Daoy (cell line): ENCODE measurements at regions not wholly inside any gene's neighbourhood (a gene's known extent, or its start where the extent isn't known, plus 50 kb on each side); places are given as distances from the start of the nearest gene placed in this dataset.
"Not testable (repeated sequence)": the region's sequence is repeated elsewhere in the genome, so short reads cannot be mapped to it uniquely, and the experiment has no call there.

Experiments
- DNase-seq: peaks from one replicate; pipeline ENCODE4 v3.0.0-alpha.2; 2015; ENCODE audit warnings: low read depth

DNA sequence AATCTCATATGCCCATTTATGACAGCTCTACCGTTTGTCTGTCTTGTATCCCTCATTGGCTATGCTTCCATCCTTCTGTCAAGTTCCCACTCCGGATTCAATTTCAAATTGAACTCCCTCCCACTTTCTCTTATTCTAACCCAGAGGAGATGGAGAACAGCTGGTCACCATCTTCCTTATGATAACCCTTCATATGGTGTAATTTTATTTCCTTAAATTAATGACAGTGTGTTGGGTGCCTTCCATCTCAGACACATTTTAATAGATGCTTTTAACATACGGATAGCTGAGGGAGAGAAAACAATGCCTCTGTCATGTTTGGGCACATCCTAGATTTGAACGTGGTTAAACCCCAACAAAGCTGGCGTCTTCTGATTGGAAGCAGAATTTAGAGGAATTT, 103.0 kb upstream of the PLXNA2 start:
- DNase-seq, result no peak

- DNase-seq, result no peak
These were observed 105.6 kb upstream of the PLXNA2 start for GRCh38 chr1:208349694-208350330.

DNA sequence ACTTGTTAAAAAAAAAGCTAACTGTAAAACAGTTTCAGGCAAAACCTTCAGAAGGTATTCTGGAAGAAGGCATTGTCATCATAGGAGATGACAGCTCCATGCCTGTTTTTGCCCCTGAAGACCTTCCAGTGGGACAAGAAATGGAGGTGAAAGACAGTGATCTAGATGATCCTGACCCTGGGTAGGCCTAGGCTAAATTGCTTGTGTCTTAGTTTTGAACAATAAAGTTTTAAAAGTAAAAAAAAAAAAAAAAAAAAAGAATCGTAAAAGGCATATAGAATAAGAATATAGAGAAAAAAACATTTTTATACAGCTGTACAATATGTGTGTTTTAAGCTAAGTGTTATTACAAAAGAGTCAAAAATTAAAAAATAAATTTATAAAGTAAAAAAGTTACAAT, 106.6 kb upstream of the PLXNA2 start:
- DNase-seq, result no peak

- DNase-seq, result peak; percentile 41
These were observed 107.7 kb upstream of the PLXNA2 start for GRCh38 chr1:208351838-208352237.

DNA sequence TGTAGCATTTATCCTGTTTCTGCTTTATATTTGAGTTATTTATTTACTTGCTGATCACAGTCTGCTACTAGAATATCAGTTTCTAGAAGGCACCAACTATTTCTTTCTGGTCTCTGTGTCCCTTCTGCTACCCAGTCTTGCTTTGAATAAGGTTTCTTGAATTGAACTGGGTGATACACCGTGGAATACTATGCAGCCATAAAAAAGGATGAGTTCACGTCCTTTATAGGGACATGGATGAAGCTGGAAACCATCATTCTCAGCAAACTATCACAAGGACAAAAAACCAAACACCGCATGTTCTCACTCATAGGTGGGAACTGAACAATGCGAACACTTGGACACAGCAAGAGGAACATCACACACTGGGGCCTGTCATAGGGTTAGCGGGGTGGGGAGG, 109.6 kb upstream of the PLXNA2 start:
- DNase-seq, result not testable (repeated sequence)

GRCh38 chr1:208357644-208358507, 113.7 kb upstream of the PLXNA2 start:
- DNase-seq, result no peak

DNA sequence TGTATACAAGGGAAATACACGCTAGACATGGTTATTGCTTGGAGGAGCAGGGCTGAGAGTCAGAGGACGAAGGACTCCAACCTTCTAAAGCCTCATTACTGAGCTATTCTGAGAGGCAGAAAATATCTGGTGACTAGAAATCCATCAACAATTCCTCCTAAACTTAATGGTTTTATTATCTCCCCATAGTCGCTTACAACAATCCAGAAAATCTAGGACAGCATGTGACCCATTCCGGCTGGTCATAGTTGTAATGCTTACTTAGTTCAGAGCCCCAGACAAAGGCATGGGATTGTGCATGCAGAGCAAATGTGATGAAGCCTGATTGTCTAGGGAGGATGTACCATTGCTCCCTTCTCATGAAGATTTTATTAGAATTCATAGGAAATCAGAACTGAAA, 114.5 kb upstream of the PLXNA2 start:
- DNase-seq, result no peak

DNA sequence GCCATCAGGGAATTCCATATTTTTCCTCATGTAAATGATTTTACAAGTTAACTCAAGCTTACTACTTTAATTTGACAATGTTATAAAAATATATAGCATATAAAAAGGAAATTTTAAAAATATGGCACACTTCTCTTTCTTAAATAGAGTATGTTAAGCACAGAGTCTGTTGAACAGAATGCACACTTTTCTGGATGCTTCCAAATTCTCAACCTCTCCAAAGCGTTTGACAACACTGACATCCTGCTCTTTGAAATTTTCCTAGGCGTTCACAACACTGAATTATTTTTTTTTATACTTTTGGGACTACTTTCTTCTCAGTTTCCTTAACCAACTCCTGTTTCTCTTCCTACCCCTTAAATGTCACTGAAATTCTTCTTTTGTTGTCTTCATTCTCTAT, 117.8 kb upstream of the PLXNA2 start:
- no peak for DNase-seq

GRCh38 chr1:208366559-208366958, 122.4 kb upstream of the PLXNA2 start:
- no peak for DNase-seq

DNA sequence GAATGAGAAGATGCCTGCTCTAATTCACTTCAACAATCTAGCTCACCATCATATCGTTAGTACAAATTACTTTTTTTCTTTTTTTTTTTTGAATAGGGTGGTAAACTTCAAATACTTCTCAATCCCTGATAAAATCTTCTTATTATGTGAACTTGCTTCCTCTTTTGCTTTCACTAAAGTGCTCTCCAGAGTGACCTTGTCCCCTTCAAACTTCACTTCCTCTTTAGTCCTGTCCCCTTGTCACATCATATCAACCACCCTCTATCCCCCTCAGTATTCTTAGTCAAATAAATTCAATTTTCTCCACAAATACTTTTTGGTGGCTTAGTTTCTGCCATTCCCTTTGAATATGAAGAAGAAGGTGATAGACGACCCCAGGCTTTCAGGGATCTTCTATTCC, 124.9 kb upstream of the PLXNA2 start:
- no peak for DNase-seq

DNA sequence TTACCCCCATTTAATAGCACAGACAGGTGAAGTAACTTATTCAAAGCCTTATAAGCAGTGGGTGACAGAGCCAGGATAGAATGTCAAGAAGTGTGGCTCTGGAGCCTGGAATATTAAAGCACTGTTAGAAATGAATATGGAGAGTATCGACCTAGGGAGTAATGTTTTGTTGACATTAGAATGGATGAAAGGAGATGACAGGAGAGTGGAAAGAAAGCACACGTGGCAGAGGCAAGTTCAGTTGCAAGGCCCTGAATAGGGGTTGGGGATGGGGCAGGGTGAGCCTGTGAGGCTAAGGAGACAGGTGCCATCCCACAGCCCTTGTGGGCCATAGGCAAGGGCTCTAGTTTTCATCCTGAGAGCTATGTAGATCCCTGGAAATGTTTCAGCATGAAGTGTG, 125.5 kb upstream of the PLXNA2 start:
- DNase-seq, result no peak

DNA sequence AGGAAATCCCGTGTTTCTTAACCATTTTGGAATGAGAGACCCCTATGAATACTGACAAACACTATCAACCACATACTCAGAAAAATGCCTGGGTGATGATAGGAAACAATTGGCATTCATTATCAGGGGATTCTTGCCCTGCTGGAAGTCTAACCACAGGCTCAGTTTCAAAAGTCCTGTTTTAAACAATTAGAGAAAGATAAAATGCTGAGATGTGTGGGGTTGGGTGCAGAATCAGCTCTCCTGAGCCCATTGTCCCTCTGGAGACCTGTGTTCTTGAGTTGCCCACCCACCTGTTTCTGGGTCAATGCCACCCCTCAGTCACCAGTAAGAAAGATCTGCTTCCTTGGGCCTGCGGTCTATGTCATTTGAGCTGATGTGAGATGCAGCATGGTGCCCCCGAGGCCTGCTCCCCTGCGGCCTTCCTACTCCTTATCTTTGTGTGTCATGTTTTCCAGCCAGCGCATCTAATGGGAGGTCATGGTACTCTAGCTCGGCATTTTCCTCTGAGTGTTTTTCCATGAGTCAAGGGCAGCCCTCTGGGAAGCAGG, 130.3 kb upstream of the PLXNA2 start:
- peak; percentile 81 for DNase-seq

- no peak for DNase-seq
These were observed 137.3 kb upstream of the PLXNA2 start for GRCh38 chr1:208381481-208381880.

DNA sequence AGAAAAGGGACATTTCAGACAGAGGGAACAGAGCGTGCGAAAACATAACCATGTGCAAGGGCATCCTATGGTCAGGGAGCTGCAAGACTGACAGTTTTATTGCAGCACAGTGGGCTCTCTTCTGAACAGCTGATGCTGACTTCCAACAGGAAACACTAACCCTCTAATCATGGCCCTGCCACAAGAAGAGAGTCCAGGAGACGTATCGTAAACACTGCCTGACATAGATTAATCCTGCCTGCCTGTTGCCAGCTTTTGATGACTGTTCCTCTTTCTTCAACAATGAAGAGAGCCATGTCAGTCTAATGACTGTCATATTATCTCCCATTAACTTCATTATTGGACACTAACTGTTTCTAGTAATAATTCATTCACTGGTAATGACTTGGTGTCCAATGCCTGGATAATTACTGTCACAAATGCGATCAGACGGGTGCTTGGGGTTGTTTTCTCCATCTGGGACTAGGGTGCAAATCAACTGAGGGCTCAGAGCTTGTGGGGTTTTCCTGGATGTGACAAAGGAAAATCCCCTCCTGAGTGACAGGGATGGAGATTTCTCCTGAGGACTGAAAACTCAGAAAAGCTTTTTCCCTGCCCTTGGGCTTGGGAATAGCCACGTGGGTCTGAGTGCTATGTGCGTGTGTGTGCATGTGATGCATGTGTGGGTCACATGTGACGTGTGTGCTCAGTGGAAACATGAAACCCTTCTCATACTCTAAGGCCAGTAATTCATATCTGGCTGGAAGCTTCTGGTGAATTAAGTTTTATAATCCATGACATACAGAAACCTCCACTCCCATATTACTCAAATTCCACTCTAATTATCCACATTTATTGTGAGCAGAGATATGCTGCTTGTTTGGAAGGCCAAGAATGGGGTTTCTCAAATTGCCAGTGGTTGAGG, 144.0 kb upstream of the PLXNA2 start:
- no peak for DNase-seq

DNA sequence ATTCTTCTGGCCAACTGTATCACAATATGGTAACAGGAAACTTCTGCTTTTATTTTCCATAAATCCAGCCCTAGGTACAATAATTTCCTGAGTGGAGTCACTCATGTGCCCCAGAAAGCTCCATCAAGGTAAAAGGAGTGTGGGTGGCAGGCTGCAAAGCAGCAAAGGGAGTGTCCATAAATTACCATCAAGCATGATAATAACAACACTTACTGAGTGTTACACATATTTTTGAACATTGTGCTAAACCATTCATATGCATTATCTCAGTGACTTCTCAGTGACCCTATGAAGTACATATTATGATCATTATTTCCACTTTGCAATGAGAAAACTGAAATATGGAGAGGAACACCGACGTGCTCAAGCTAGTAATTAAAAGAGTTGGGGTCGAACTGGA, 149.2 kb upstream of the PLXNA2 start:
- DNase-seq, result no peak

DNA sequence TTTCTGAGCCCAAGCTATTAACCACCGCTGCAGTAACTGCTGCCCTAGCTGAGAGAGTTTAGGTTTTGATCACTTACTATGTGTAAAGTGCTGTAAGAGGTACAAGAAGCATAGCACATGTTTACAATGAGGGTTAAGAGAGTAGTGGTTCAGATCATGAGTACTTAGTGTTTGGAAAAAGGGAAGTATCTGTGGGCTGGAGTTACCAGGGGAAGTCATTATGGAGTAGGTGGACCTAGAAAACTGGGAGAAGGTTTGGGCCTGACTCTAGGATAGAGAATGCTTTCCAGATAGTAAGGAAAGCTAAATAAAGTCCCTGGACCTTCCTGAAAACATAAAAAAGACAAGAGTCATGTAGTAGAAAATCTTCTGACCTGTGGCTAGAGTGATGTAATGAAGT, 149.6 kb upstream of the PLXNA2 start:
- no peak for DNase-seq

GRCh38 chr1:208397286-208397685, 153.1 kb upstream of the PLXNA2 start:
- DNase-seq, result no peak

DNA sequence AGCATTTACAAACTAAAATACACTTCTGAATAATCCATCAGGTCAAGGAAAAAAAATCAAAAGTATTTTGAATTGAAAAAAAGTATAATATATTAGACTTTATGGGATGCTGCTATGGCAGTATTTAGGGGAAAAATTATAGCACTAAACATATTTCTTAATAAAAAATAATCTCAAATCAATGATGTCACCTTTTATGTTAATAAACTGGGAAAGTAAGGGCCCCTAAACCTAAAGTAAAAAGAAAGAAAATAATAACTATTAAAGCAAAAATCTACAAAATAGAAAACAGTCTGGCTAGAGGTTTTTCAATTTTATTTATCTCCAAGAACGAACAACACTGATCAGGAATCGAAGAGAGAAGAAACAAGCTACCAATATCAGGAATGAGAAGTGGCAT, 160.8 kb upstream of the PLXNA2 start:
- DNase-seq, result no peak

- no peak for DNase-seq
These were observed 165.0 kb upstream of the PLXNA2 start for GRCh38 chr1:208409176-208409575.

- DNase-seq, result no peak
These were observed 166.2 kb upstream of the PLXNA2 start for GRCh38 chr1:208410409-208410808.

- no peak for DNase-seq
These were observed 168.8 kb upstream of the PLXNA2 start for GRCh38 chr1:208413006-208413405.

DNA sequence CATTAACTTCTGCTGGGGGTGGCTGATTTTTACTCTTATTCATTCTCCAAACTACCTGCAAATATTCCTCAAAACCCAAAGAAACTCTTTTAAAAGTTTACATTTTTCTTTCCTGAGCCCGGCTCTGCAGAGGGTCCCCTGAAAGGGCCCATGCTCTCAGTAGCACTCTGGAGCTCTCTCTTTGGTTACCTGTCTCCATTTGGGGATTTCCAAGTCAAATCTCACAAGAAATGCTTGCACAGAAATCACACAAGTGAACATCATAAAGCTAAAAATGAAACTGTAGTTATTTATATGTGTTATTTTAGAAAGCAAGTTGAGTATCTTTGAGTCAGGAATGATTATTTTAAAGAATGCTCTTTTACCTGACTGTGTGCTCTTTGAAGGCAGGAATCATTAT, 174.5 kb upstream of the PLXNA2 start:
- DNase-seq, result no peak
